Colonic mucosa (tissue), 4 donors: ENCODE measurements at regions not wholly inside any gene's neighbourhood (a gene's known extent, or its start where the extent isn't known, plus 50 kb on each side); places are given as distances from the start of the nearest gene placed in this dataset.

Source experiments
- DNase-seq: peaks from one replicate; pipeline ENCODE4 v3.0.0-alpha.2; 2020
- H3K27ac ChIP-seq: fragments of 200-600 bp; one replicate; pipeline ENCODE4 v1.8.0; 2021
- H3K27me3 ChIP-seq: fragments of 200-600 bp; one replicate; pipeline ENCODE4 v1.8.0; 2021
- H3K36me3 ChIP-seq: fragments of 200-600 bp; one replicate; pipeline ENCODE4 v1.8.0; 2021
- H3K4me1 ChIP-seq: fragments of 200-600 bp; one replicate; pipeline ENCODE4 v1.8.0; 2021; ENCODE audit warnings: mild to moderate bottlenecking
- H3K4me3 ChIP-seq: fragments of 200-600 bp; one replicate; pipeline ENCODE4 v1.8.0; 2021
- H3K9ac ChIP-seq, 2 donors: one replicate each; pipeline ENCODE4 v1.7.0; 2013; ENCODE audit warnings: control low read depth in 2 of 2, low read depth in 2 of 2, low read length in 2 of 2
- H3K9me3 ChIP-seq: fragments of 200-600 bp; one replicate; pipeline ENCODE4 v1.8.0; 2021
- CTCF ChIP-seq: fragments of 200-600 bp; IDR thresholded peaks from one replicate; pipeline ENCODE4 v1.8.0; 2022; ENCODE audit warnings: antibody characterized with exemption, mild to moderate bottlenecking
- intact Hi-C: fragments of 100-400 bp; cut with DNase I; formaldehyde crosslinking; loops from one replicate; pipeline ENCODE4 v1.14.1; 2022
- donor health status: healthy.
- donor health status: DM: no; HTN: no; CAD: no.
- donor health status: DM: no; HTN: no; CAD: no.

GRCh38 chr1:68294367-68295066, 62.2 kb upstream of the WLS start:
- Histone ChIP-seq H3K9me3 (no peaks in the 10 kb centered on the region), H3K27ac (no peak overlapping the region), H3K27me3 (no peaks in the 10 kb centered on the region), H3K4me1 (no peaks in the 10 kb centered on the region), H3K9ac (no peak overlapping the region), H3K36me3 (no peaks in the 10 kb centered on the region), H3K4me3 (no peak overlapping the region)
- DNase-seq, result no peak
- TF ChIP-seq CTCF, result no peak
- intact Hi-C loops, result no loop called here

- no peaks in the 10 kb centered on the region for H3K36me3 ChIP-seq
- no peak overlapping the region for H3K9ac ChIP-seq
- no peak for TF ChIP-seq CTCF
- intact Hi-C loops, result no loop called here
- no peak overlapping the region for H3K4me3 ChIP-seq
- H3K27me3 ChIP-seq, result no peaks in the 10 kb centered on the region
- no peak for DNase-seq
- no peak overlapping the region for H3K27ac ChIP-seq
- no peaks in the 10 kb centered on the region for H3K4me1 ChIP-seq
- no peaks in the 10 kb centered on the region for H3K9me3 ChIP-seq
Measured at GRCh38 chr1:68293609-68294366, 61.5 kb upstream of the WLS start.

GRCh38 chr1:68293122-68293521, 60.8 kb upstream of the WLS start:
- H3K36me3 ChIP-seq, result no peaks in the 10 kb centered on the region
- no peaks in the 10 kb centered on the region for H3K4me1 ChIP-seq
- H3K9me3 ChIP-seq, result no peaks in the 10 kb centered on the region
- intact Hi-C loops, result no loop called here
- H3K4me3 ChIP-seq, result no peak overlapping the region
- no peak overlapping the region for H3K9ac ChIP-seq
- no peaks in the 10 kb centered on the region for H3K27me3 ChIP-seq
- TF ChIP-seq CTCF, result no peak
- no peak for DNase-seq
- no peak overlapping the region for H3K27ac ChIP-seq

- H3K4me3 ChIP-seq, result no peak overlapping the region
- intact Hi-C loops, result no loop called here
- no peak overlapping the region for H3K9ac ChIP-seq
- H3K4me1 ChIP-seq, result no peaks in the 10 kb centered on the region
- DNase-seq, result no peak
- H3K36me3 ChIP-seq, result no peaks in the 10 kb centered on the region
- no peaks in the 10 kb centered on the region for H3K27me3 ChIP-seq
- no peak for TF ChIP-seq CTCF
- H3K27ac ChIP-seq, result no peak overlapping the region
- no peaks in the 10 kb centered on the region for H3K9me3 ChIP-seq
Measured at GRCh38 chr1:68291688-68292384, 59.5 kb upstream of the WLS start.

- Histone ChIP-seq H3K4me1 (no peaks in the 10 kb centered on the region), H3K27ac (no peak overlapping the region), H3K4me3 (no peak overlapping the region), H3K27me3 (no peaks in the 10 kb centered on the region), H3K9me3 (no peaks in the 10 kb centered on the region), H3K9ac (no peak overlapping the region), H3K36me3 (no peaks in the 10 kb centered on the region)
- no peak for TF ChIP-seq CTCF
- no peak for DNase-seq
- intact Hi-C loops, result no loop called here
Measured at GRCh38 chr1:68287241-68287640, 54.9 kb upstream of the WLS start.
